ENCODE measurements at regions not wholly inside any gene's neighbourhood (a gene's known extent, or its start where the extent isn't known, plus 50 kb on each side); places are given as distances from the start of the nearest gene placed in this dataset.

DNA sequence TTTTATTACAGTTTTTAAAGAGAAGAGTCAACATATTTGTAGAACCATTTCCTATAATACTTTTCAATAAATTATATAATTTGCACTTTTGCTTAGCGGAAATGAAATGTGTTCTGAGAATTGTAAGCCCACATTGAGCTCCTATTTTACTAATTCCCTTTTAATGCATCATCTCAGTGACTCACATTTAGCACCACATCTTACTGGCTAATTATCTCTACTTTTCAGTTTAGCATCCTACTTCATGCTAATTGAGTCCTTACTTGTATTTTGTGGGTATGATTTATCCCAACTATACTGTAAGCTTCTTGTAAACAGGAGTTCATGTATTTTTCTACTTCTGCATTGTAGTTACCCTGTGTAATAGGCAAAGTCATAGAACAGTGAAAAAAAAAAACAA is 67.5 kb downstream of the TMX1 start:
- TF ChIP-seq, protein P1, sequence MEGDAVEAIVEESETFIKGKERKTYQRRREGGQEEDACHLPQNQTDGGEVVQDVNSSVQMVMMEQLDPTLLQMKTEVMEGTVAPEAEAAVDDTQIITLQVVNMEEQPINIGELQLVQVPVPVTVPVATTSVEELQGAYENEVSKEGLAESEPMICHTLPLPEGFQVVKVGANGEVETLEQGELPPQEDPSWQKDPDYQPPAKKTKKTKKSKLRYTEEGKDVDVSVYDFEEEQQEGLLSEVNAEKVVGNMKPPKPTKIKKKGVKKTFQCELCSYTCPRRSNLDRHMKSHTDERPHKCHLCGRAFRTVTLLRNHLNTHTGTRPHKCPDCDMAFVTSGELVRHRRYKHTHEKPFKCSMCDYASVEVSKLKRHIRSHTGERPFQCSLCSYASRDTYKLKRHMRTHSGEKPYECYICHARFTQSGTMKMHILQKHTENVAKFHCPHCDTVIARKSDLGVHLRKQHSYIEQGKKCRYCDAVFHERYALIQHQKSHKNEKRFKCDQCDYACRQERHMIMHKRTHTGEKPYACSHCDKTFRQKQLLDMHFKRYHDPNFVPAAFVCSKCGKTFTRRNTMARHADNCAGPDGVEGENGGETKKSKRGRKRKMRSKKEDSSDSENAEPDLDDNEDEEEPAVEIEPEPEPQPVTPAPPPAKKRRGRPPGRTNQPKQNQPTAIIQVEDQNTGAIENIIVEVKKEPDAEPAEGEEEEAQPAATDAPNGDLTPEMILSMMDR (IDR thresholded peaks at IDR 0.05): no peak
- Histone ChIP-seq H3K4me3 (no peak overlapping the region), H3K27ac (no peak overlapping the region)
- DNase-seq (ENCODE audit: low spot score): no peak

DNA sequence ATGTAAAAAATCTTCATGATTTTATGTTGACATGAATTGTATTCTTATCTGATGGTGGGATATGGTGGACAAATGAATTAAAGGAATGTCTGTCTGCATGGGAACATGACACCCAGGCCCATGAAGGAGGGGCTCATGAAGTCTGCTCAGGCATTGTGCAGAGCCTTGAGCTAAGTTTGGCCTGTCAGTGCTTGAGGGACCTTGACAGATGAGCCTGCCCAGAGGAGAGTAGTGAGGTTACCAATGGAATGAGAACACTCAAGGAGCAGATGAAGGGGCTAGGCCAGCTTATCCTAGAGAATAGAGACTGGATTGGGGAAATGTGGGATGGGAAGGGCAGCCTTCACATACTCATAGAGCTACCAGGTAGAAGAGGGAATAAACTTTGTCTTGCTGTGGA is 68.8 kb downstream of the TMX1 start:
- no peak overlapping the region for H3K27ac ChIP-seq
- TF ChIP-seq, protein P1 (IDR thresholded peaks at IDR 0.05): no peak
- H3K4me3 ChIP-seq: no peak overlapping the region
- no peak for DNase-seq (ENCODE audit: low spot score)

DNA sequence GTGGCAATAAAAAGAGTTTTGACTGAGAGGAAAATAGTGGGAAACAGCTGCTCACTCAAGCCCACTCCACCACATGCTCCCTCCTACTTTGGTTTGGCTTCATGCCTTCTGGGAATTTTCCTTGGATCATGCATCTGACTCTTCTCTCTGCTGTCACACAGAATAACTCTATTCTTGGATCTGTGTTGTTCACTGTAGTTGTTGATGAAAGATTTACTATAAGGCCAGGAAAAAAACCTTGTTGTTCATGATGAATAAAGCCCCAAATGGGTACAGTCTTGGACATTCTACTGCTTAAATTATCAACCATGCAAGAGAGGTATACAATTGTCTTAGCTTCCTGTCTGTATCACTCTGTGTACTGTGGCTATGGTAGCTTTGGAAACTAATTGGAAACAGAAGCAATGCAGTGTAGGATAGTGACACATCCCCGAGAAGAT is 70.5 kb downstream of the TMX1 start:
- Histone ChIP-seq H3K27ac (no peak overlapping the region), H3K4me3 (no peak overlapping the region)
- TF ChIP-seq, protein P1 (IDR thresholded peaks at IDR 0.05): no peak
- DNase-seq (ENCODE audit: low spot score): no peak

DNA sequence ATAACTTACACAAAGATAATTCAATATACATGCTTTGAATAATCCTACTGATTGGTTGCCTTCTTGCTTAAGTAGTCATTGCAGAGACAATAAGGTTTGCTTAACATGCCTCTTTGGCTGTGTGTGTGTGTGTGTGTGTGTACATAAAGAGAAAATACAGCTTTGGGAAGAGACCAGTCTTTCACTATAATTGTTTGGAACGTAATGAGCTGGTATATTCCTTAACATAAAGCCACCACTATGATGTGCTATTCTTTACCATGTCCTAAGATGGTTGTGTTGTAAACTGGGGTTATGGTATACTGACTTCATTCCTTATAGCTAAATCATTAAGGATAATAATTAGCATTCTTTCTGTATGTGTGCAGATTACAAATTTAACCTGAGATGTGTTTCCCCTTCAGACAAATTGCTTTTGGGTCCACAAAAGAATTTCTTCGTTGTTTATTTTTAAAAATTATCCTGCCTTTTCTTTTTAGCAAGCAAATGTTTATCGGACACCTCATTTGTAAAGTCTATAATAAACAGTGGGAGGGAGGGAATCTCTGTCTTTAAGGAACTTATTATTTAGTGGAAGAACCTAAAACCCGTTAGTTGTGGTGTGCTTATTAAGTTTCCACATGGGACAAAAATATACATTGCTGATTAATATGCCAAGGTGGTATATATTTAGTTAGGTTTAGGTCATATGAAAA is 74.4 kb downstream of the TMX1 start:
- H3K27ac ChIP-seq: no peak overlapping the region
- TF ChIP-seq, protein P1 (IDR thresholded peaks at IDR 0.05): no peak
- no peak for DNase-seq (ENCODE audit: low spot score)
- H3K4me3 ChIP-seq: no peak overlapping the region

DNA sequence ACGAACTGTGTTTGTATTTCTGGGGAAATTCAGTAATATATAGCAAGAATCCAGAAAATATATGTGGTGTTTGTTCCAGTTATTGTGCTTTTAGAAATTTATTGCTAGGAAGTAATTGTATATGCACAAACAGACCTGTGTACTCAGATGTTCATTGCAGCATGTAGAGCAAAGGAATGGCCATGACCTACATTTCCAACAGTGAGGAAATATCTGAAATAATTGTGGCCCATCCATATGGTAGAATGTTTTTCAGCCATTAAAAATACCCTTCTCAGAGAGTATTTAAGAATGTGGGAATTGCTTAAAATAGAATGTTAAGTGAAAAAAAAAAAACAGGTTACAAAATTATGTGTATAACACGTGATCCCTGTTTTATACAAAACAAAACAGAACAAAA is 77.3 kb downstream of the TMX1 start:
- no peak overlapping the region for H3K4me3 ChIP-seq
- no peak for DNase-seq (ENCODE audit: low spot score)
- H3K27ac ChIP-seq: no peak overlapping the region
- TF ChIP-seq, protein P1 (IDR thresholded peaks at IDR 0.05): no peak

DNA sequence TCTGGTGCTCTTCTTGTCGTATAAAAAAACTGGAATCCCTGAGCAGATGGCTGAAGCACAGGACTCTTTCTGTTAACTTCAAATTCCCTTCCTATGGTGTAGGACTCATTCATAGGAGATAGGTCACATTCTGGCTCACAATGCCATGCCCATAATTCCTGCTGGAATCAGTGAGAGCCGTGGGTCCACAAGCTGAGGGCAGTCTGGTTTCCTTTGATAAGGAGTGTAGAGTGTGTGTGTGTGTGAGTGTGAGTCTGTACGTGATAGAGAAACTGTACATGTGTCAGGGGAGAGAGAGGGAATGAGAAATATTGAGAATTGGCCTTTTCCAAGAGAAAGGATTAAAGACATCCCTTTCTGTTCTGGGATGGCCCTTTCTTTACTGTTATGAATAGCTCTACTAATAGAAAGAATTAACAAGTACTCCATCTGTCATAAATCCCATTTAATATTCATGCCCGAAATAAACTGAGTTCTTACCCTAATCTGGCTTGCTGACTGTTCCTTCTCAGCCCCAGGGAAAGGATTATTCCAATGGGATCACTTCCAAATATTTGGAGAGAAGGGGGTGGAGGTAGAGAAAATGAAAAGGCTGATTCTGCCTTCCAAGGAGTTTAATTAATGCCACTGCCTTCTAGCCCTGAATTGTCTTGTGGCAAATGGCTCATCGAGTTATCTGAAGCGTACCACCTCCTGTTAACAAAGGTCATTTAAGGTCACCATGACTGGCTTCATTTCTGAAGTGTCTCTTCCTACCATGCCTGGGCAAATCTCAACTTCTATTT is 79.0 kb downstream of the TMX1 start:
- TF ChIP-seq, protein P1 (IDR thresholded peaks at IDR 0.05): no peak
- peak overlapping the region; percentile 23 to 42 for H3K27ac ChIP-seq
- H3K4me3 ChIP-seq: peak overlapping the region; percentile 6
- DNase-seq (ENCODE audit: low spot score): no peak

DNA sequence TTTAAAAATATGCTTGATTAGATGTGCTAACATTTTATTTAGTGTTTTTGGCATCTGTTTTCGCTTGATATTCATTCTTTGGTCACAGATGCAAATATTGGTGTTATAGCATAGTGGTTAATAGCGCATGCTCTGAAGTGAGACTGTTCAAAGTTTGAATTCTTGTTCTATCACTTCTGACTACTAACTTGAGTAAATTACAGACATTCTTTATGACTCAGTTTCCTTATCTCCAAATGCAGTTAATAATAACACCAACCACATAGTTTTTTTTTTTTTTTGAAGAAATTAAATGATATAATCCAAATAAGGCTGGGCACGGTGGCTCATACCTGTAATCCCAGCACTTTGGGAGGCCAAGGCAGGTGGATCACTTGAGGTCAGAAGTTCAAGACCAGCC is 81.0 kb downstream of the TMX1 start:
- no peak overlapping the region for H3K27ac ChIP-seq
- TF ChIP-seq, protein P1 (IDR thresholded peaks at IDR 0.05): no peak
- no peak for DNase-seq (ENCODE audit: low spot score)

More for the DNA sequence above, 81.0 kb downstream of the TMX1 start:
- no peak overlapping the region for H3K4me3 ChIP-seq

All from coronary artery (tissue), 2 donors.